Panc1 (cell line): ENCODE measurements at regions not wholly inside any gene's neighbourhood (a gene's known extent, or its start where the extent isn't known, plus 50 kb on each side); places are given as distances from the start of the nearest gene placed in this dataset.

Experiments
- POLR2AphosphoS5 ChIP-seq: IDR thresholded peaks from 2 replicates; pipeline ENCODE4 v1.6.1; 2012; ENCODE audit warnings: mild to moderate bottlenecking, low read depth, low read length, moderate library complexity
- SIN3A ChIP-seq: IDR thresholded peaks from 2 replicates; pipeline ENCODE4 v1.6.1; 2012; ENCODE audit warnings: low read depth, mild to moderate bottlenecking, low read length, moderate library complexity, borderline replicate concordance; ENCODE audit not compliant: insufficient read depth
- TF ChIP-seq, protein P1 (sequence below): fragments of 450-650 bp; IDR thresholded peaks from 2 replicates; pipeline ENCODE4 v1.5.1; 2017; ENCODE audit warnings: mild to moderate bottlenecking
- TF ChIP-seq, protein P2 (sequence below), 2 experiments: IDR thresholded peaks; 2 replicates each; pipeline ENCODE4 v1.6.1; 2011 to 2012; ENCODE audit warnings: low read depth in 2 of 2, control low read depth in 1 of 2, low read length in 1 of 2, mild to moderate bottlenecking in 1 of 2, moderate library complexity in 1 of 2; ENCODE audit not compliant: insufficient read depth in 1 of 2

- TF ChIP-seq, protein P1, sequence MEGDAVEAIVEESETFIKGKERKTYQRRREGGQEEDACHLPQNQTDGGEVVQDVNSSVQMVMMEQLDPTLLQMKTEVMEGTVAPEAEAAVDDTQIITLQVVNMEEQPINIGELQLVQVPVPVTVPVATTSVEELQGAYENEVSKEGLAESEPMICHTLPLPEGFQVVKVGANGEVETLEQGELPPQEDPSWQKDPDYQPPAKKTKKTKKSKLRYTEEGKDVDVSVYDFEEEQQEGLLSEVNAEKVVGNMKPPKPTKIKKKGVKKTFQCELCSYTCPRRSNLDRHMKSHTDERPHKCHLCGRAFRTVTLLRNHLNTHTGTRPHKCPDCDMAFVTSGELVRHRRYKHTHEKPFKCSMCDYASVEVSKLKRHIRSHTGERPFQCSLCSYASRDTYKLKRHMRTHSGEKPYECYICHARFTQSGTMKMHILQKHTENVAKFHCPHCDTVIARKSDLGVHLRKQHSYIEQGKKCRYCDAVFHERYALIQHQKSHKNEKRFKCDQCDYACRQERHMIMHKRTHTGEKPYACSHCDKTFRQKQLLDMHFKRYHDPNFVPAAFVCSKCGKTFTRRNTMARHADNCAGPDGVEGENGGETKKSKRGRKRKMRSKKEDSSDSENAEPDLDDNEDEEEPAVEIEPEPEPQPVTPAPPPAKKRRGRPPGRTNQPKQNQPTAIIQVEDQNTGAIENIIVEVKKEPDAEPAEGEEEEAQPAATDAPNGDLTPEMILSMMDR: no peak
- TF ChIP-seq, protein P2, sequence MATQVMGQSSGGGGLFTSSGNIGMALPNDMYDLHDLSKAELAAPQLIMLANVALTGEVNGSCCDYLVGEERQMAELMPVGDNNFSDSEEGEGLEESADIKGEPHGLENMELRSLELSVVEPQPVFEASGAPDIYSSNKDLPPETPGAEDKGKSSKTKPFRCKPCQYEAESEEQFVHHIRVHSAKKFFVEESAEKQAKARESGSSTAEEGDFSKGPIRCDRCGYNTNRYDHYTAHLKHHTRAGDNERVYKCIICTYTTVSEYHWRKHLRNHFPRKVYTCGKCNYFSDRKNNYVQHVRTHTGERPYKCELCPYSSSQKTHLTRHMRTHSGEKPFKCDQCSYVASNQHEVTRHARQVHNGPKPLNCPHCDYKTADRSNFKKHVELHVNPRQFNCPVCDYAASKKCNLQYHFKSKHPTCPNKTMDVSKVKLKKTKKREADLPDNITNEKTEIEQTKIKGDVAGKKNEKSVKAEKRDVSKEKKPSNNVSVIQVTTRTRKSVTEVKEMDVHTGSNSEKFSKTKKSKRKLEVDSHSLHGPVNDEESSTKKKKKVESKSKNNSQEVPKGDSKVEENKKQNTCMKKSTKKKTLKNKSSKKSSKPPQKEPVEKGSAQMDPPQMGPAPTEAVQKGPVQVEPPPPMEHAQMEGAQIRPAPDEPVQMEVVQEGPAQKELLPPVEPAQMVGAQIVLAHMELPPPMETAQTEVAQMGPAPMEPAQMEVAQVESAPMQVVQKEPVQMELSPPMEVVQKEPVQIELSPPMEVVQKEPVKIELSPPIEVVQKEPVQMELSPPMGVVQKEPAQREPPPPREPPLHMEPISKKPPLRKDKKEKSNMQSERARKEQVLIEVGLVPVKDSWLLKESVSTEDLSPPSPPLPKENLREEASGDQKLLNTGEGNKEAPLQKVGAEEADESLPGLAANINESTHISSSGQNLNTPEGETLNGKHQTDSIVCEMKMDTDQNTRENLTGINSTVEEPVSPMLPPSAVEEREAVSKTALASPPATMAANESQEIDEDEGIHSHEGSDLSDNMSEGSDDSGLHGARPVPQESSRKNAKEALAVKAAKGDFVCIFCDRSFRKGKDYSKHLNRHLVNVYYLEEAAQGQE (IDR thresholded peaks at IDR 0.05; ENCODE audit: insufficient read depth in 1 of 2, low read depth in 2 of 2, low read length in 1 of 2): no peak
- TF ChIP-seq POLR2AphosphoS5 (no peak), SIN3A (no peak)
Measured at GRCh38 chr11:57098191-57098590, 83.6 kb upstream of the LRRC55 start.
